Activated T-helper 1 cell treated with anti-CD3 and anti-CD28 coated beads, Interleukin-12 subunit alpha, Interleukin-12 subunit beta, Interleukin-2, Interleukin-4 antibody, amounts not matched to agents 30 ng/mL and 10 ng/mL and 1 ng/mL, durations not matched to agents 14 hours and 24 hours and 36 hours (primary cell): ENCODE measurements at regions not wholly inside any gene's neighbourhood (a gene's known extent, or its start where the extent isn't known, plus 50 kb on each side); places are given as distances from the start of the nearest gene placed in this dataset.
"Not testable (repeated sequence)": the region's sequence is repeated elsewhere in the genome, so short reads cannot be mapped to it uniquely, and the experiment has no call there.

Source experiments
- DNase-seq: peaks from one replicate; pipeline ENCODE4 v3.0.0; 2021; ENCODE audit warnings: low spot score
- H3K27ac Mint-ChIP-seq: one replicate; pipeline ENCODE4 v1.8.0; 2021; ENCODE audit warnings: mild to moderate bottlenecking, mixed read lengths
- H3K27me3 Mint-ChIP-seq: one replicate; pipeline ENCODE4 v1.8.0; 2022; ENCODE audit warnings: mild to moderate bottlenecking, moderate library complexity, mixed read lengths; ENCODE audit not compliant: insufficient read depth
- H3K36me3 Mint-ChIP-seq: one replicate; pipeline ENCODE4 v1.8.0; 2021; ENCODE audit warnings: low read depth, mixed read lengths
- H3K4me1 Mint-ChIP-seq: one replicate; pipeline ENCODE4 v1.8.0; 2021; ENCODE audit warnings: low read depth, mixed read lengths
- H3K4me3 Mint-ChIP-seq: one replicate; pipeline ENCODE4 v1.8.0; 2021; ENCODE audit warnings: mild to moderate bottlenecking, moderate library complexity, mixed read lengths
- H3K9me3 Mint-ChIP-seq: one replicate; pipeline ENCODE4 v1.8.0; 2021; ENCODE audit warnings: mixed read lengths
- intact Hi-C: fragments of 100-400 bp; cut with micrococcal nuclease; formaldehyde crosslinking; loops from one replicate; pipeline ENCODE4 v1.15.1; 2024

- not testable (repeated sequence) for H3K27me3 Mint-ChIP-seq, H3K4me3 Mint-ChIP-seq, H3K36me3 Mint-ChIP-seq, H3K9me3 Mint-ChIP-seq, DNase-seq
- H3K27ac Mint-ChIP-seq, result peak overlapping the region; percentile 46
- peaks cover 39% of the 10 kb centered on the region for H3K4me1 Mint-ChIP-seq
- intact Hi-C loops, result loop anchor here (10.0 kb wide), 2 partner anchors 946 to 1326 kb away; partner anchors contain the start of gene SLCO3A1
Observed at GRCh38 chr15:92801056-92801773, 98.9 kb upstream of the CHD2 start.

GRCh38 chr15:92801774-92802464 lies 98.2 kb upstream of the CHD2 start:
- intact Hi-C loops, result loop anchor here (2.0 to 10.0 kb wide), 3 partner anchors 219 to 1327 kb away; partner anchors contain the start of gene SLCO3A1

GRCh38 chr15:92803536-92803851 lies 96.6 kb upstream of the CHD2 start:
- H3K27me3 Mint-ChIP-seq, result no peaks in the 10 kb centered on the region
- DNase-seq, result no peak
- no peak overlapping the region for H3K4me3 Mint-ChIP-seq
- H3K4me1 Mint-ChIP-seq, result peaks cover 45% of the 10 kb centered on the region
- H3K9me3 Mint-ChIP-seq, result peaks cover 3% of the 10 kb centered on the region
- peak overlapping the region; percentile 84 for H3K27ac Mint-ChIP-seq
- H3K36me3 Mint-ChIP-seq, result peaks cover 3% of the 10 kb centered on the region
- intact Hi-C loops, result loop anchor here (2.0 to 10.0 kb wide), 3 partner anchors 217 to 1329 kb away; partner anchors contain the start of gene SLCO3A1

More at GRCh38 chr15:92801774-92802464, 98.2 kb upstream of the CHD2 start:
- H3K4me1 Mint-ChIP-seq, result peaks cover 42% of the 10 kb centered on the region
- peak overlapping the region; percentile 46 for H3K27ac Mint-ChIP-seq
- no peaks in the 10 kb centered on the region for H3K27me3 Mint-ChIP-seq
- H3K9me3 Mint-ChIP-seq, result no peaks in the 10 kb centered on the region
- H3K36me3 Mint-ChIP-seq, result no peaks in the 10 kb centered on the region
- no peak for DNase-seq
- no peak overlapping the region for H3K4me3 Mint-ChIP-seq

GRCh38 chr15:92803852-92804609 lies 96.1 kb upstream of the CHD2 start:
- H3K36me3 Mint-ChIP-seq, result peaks cover 3% of the 10 kb centered on the region
- intact Hi-C loops, result loop anchor here (1.0 to 10.0 kb wide), 4 partner anchors 27 to 1329 kb away; partner anchors contain the start of gene SLCO3A1
- peak overlapping the region; percentile 29 for H3K4me3 Mint-ChIP-seq

GRCh38 chr15:92804610-92804936 lies 95.6 kb upstream of the CHD2 start:
- intact Hi-C loops, result loop anchor here (1.0 to 10.0 kb wide), 3 partner anchors 27 to 1330 kb away; partner anchors contain the start of gene SLCO3A1
- DNase-seq, H3K9me3 Mint-ChIP-seq, H3K36me3 Mint-ChIP-seq, H3K27me3 Mint-ChIP-seq: not testable (repeated sequence)
- H3K4me3 Mint-ChIP-seq, result peak overlapping the region; percentile 29
- peaks cover 48% of the 10 kb centered on the region for H3K4me1 Mint-ChIP-seq
- H3K27ac Mint-ChIP-seq, result peak overlapping the region; percentile 84

More at GRCh38 chr15:92803852-92804609, 96.1 kb upstream of the CHD2 start:
- Mint-ChIP-seq H3K27ac (peak overlapping the region; percentile 84), H3K9me3 (peaks cover 3% of the 10 kb centered on the region), H3K27me3 (no peaks in the 10 kb centered on the region), H3K4me1 (peaks cover 45% of the 10 kb centered on the region)
- peak; percentile 59 for DNase-seq

GRCh38 chr15:92805080-92805690 lies 94.9 kb upstream of the CHD2 start:
- H3K4me3 Mint-ChIP-seq, result no peak overlapping the region
- peaks cover 52% of the 10 kb centered on the region for H3K4me1 Mint-ChIP-seq
- H3K9me3 Mint-ChIP-seq, result peaks cover 3% of the 10 kb centered on the region
- H3K36me3 Mint-ChIP-seq, result peaks cover 3% of the 10 kb centered on the region
- DNase-seq, result no peak
- no peaks in the 10 kb centered on the region for H3K27me3 Mint-ChIP-seq
- H3K27ac Mint-ChIP-seq, result peak overlapping the region; percentile 67
- intact Hi-C loops, result loop anchor here (10.0 kb wide), 2 partner anchors 950 to 1330 kb away; partner anchors contain the start of gene SLCO3A1

- H3K4me3 Mint-ChIP-seq, result peak overlapping the region; percentile 55
- peak overlapping the region; percentile 84 for H3K27ac Mint-ChIP-seq
Observed at GRCh38 chr15:92806171-92806570, 94.0 kb upstream of the CHD2 start.

GRCh38 chr15:92806763-92807162 lies 93.4 kb upstream of the CHD2 start:
- intact Hi-C loops, result loop anchor here (10.0 kb wide), 2 partner anchors 952 to 1332 kb away; partner anchors contain the start of gene SLCO3A1
- peaks cover 64% of the 10 kb centered on the region for H3K4me1 Mint-ChIP-seq
- H3K36me3 Mint-ChIP-seq, result peaks cover 3% of the 10 kb centered on the region
- no peaks in the 10 kb centered on the region for H3K27me3 Mint-ChIP-seq
- DNase-seq, result no peak
- H3K4me3 Mint-ChIP-seq, result no peak overlapping the region
- H3K27ac Mint-ChIP-seq, result no peak overlapping the region
- H3K9me3 Mint-ChIP-seq, result peaks cover 3% of the 10 kb centered on the region

More at GRCh38 chr15:92806171-92806570, 94.0 kb upstream of the CHD2 start:
- DNase-seq, H3K27me3 Mint-ChIP-seq, H3K9me3 Mint-ChIP-seq, H3K36me3 Mint-ChIP-seq: not testable (repeated sequence)
- peaks cover 61% of the 10 kb centered on the region for H3K4me1 Mint-ChIP-seq
- intact Hi-C loops, result loop anchor here (10.0 kb wide), 2 partner anchors 951 to 1331 kb away; partner anchors contain the start of gene SLCO3A1

GRCh38 chr15:92807971-92808571 lies 92.1 kb upstream of the CHD2 start:
- intact Hi-C loops, result loop anchor here (10.0 kb wide), 2 partner anchors 953 to 1333 kb away; partner anchors contain the start of gene SLCO3A1
- Mint-ChIP-seq H3K9me3 (peaks cover 3% of the 10 kb centered on the region), H3K27ac (peak overlapping the region; percentile 96), H3K27me3 (no peaks in the 10 kb centered on the region), H3K4me3 (peak overlapping the region; percentile 94), H3K4me1 (peaks cover 60% of the 10 kb centered on the region), H3K36me3 (peaks cover 3% of the 10 kb centered on the region)
- no peak for DNase-seq

GRCh38 chr15:92808598-92809063 lies 91.5 kb upstream of the CHD2 start:
- peaks cover 3% of the 10 kb centered on the region for H3K36me3 Mint-ChIP-seq
- peak overlapping the region; percentile 98 for H3K27ac Mint-ChIP-seq
- H3K9me3 Mint-ChIP-seq, result peaks cover 3% of the 10 kb centered on the region
- peak overlapping the region; percentile 94 for H3K4me3 Mint-ChIP-seq
- no peak for DNase-seq
- peaks cover 60% of the 10 kb centered on the region for H3K4me1 Mint-ChIP-seq
- intact Hi-C loops, result loop anchor here (1.0 to 10.0 kb wide), 7 partner anchors 23 to 1334 kb away; partner anchors contain the start of gene SLCO3A1
- no peaks in the 10 kb centered on the region for H3K27me3 Mint-ChIP-seq

GRCh38 chr15:92809064-92809879 lies 90.9 kb upstream of the CHD2 start:
- Mint-ChIP-seq H3K27ac (peak overlapping the region; percentile 98), H3K27me3 (no peaks in the 10 kb centered on the region), H3K4me1 (peaks cover 60% of the 10 kb centered on the region), H3K4me3 (peak overlapping the region; percentile 94), H3K9me3 (peaks cover 3% of the 10 kb centered on the region), H3K36me3 (peaks cover 3% of the 10 kb centered on the region)
- intact Hi-C loops, result loop anchor here (1.0 to 10.0 kb wide), 7 partner anchors 22 to 1334 kb away; partner anchors contain the start of gene SLCO3A1
- DNase-seq, result peak; percentile 100
